ENCODE measurements at regions not wholly inside any gene's neighbourhood (a gene's known extent, or its start where the extent isn't known, plus 50 kb on each side); places are given as distances from the start of the nearest gene placed in this dataset.

DNA sequence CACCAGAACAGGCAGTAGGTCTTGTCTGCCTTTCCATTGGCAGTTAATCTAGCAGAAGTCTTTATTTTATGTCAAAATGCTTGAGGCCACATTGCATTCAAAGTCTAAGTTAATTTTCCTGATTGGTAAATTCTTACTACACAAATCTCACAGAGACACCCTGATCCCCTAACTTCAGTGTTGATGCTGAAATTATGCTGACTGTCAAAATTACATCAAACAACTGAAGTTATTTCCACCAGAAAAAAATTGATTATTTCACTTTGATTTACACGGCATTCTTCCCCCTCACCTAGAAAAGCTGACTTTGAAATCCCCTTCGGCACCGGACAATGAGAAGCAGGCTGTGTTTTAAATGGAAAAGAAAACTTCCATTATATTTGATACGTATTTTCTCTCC, 99.1 kb downstream of the MAF start (continued):
- TF ChIP-seq, protein P1, sequence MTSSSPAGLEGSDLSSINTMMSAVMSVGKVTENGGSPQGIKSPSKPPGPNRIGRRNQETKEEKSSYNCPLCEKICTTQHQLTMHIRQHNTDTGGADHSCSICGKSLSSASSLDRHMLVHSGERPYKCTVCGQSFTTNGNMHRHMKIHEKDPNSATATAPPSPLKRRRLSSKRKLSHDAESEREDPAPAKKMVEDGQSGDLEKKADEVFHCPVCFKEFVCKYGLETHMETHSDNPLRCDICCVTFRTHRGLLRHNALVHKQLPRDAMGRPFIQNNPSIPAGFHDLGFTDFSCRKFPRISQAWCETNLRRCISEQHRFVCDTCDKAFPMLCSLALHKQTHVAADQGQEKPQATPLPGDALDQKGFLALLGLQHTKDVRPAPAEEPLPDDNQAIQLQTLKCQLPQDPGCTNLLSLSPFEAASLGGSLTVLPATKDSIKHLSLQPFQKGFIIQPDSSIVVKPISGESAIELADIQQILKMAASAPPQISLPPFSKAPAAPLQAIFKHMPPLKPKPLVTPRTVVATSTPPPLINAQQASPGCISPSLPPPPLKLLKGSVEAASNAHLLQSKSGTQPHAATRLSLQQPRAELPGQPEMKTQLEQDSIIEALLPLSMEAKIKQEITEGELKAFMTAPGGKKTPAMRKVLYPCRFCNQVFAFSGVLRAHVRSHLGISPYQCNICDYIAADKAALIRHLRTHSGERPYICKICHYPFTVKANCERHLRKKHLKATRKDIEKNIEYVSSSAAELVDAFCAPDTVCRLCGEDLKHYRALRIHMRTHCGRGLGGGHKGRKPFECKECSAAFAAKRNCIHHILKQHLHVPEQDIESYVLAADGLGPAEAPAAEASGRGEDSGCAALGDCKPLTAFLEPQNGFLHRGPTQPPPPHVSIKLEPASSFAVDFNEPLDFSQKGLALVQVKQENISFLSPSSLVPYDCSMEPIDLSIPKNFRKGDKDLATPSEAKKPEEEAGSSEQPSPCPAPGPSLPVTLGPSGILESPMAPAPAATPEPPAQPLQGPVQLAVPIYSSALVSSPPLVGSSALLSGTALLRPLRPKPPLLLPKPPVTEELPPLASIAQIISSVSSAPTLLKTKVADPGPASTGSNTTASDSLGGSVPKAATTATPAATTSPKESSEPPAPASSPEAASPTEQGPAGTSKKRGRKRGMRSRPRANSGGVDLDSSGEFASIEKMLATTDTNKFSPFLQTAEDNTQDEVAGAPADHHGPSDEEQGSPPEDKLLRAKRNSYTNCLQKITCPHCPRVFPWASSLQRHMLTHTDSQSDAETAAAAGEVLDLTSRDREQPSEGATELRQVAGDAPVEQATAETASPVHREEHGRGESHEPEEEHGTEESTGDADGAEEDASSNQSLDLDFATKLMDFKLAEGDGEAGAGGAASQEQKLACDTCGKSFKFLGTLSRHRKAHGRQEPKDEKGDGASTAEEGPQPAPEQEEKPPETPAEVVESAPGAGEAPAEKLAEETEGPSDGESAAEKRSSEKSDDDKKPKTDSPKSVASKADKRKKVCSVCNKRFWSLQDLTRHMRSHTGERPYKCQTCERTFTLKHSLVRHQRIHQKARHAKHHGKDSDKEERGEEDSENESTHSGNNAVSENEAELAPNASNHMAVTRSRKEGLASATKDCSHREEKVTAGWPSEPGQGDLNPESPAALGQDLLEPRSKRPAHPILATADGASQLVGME (CRISPR knock-in tag; IDR thresholded peaks at IDR 0.05) = no peak
- TF ChIP-seq, protein P2, sequence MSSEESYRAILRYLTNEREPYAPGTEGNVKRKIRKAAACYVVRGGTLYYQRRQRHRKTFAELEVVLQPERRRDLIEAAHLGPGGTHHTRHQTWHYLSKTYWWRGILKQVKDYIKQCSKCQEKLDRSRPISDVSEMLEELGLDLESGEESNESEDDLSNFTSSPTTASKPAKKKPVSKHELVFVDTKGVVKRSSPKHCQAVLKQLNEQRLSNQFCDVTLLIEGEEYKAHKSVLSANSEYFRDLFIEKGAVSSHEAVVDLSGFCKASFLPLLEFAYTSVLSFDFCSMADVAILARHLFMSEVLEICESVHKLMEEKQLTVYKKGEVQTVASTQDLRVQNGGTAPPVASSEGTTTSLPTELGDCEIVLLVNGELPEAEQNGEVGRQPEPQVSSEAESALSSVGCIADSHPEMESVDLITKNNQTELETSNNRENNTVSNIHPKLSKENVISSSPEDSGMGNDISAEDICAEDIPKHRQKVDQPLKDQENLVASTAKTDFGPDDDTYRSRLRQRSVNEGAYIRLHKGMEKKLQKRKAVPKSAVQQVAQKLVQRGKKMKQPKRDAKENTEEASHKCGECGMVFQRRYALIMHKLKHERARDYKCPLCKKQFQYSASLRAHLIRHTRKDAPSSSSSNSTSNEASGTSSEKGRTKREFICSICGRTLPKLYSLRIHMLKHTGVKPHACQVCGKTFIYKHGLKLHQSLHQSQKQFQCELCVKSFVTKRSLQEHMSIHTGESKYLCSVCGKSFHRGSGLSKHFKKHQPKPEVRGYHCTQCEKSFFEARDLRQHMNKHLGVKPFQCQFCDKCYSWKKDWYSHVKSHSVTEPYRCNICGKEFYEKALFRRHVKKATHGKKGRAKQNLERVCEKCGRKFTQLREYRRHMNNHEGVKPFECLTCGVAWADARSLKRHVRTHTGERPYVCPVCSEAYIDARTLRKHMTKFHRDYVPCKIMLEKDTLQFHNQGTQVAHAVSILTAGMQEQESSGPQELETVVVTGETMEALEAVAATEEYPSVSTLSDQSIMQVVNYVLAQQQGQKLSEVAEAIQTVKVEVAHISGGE (CRISPR knock-in tag; IDR thresholded peaks at IDR 0.05) = no peak
- TF ChIP-seq ARHGAP35 (IDR thresholded peaks at IDR 0.05; ENCODE audit: partially characterized antibody) (no peak), ZNF316 (IDR thresholded peaks at IDR 0.05) (peak; percentile 88), MAFK (IDR thresholded peaks at IDR 0.05; ENCODE audit: low read length) (peak; percentile 42; the same call in 1 of the 2 replicates), MAZ (CRISPR knock-in tag; conservative IDR thresholded peaks at IDR 0.05 in 1 of 2, IDR thresholded peaks at IDR 0.05 in 1 of 2) (no peak)
- TF ChIP-seq, protein P3, sequence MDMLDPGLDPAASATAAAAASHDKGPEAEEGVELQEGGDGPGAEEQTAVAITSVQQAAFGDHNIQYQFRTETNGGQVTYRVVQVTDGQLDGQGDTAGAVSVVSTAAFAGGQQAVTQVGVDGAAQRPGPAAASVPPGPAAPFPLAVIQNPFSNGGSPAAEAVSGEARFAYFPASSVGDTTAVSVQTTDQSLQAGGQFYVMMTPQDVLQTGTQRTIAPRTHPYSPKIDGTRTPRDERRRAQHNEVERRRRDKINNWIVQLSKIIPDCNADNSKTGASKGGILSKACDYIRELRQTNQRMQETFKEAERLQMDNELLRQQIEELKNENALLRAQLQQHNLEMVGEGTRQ (CRISPR knock-in tag; IDR thresholded peaks at IDR 0.05) = no peak
